BE2C (cell line): ENCODE measurements at regions not wholly inside any gene's neighbourhood (a gene's known extent, or its start where the extent isn't known, plus 50 kb on each side); places are given as distances from the start of the nearest gene placed in this dataset.

Experiments
- DNase-seq: peaks from one replicate; pipeline ENCODE4 v3.0.0-alpha.2; 2020
- H3K27me3 ChIP-seq: fragments of 250-450 bp; sonication (Bioruptor Pico); 2 replicates; pipeline ENCODE4 v1.5.1; 2020; ENCODE audit warnings: mild to moderate bottlenecking
- H3K36me3 ChIP-seq: fragments of 250-450 bp; sonication (Bioruptor Pico); 2 replicates; pipeline ENCODE4 v1.5.1; 2020; ENCODE audit warnings: mild to moderate bottlenecking
- H3K4me1 ChIP-seq: fragments of 250-450 bp; sonication (Bioruptor Pico); 2 replicates; pipeline ENCODE4 v1.5.1; 2020
- H3K4me3 ChIP-seq: 2 replicates; pipeline ENCODE4 v1.5.1; 2011; ENCODE audit warnings: low read depth, low read length
- H3K9me3 ChIP-seq: fragments of 250-450 bp; sonication (Bioruptor Pico); 2 replicates; pipeline ENCODE4 v1.5.1; 2020
- TF ChIP-seq, protein P1 (sequence below): IDR thresholded peaks from 2 replicates; pipeline ENCODE4 v1.5.1; 2012; ENCODE audit warnings: mild to moderate bottlenecking, low read depth, low read length

DNA sequence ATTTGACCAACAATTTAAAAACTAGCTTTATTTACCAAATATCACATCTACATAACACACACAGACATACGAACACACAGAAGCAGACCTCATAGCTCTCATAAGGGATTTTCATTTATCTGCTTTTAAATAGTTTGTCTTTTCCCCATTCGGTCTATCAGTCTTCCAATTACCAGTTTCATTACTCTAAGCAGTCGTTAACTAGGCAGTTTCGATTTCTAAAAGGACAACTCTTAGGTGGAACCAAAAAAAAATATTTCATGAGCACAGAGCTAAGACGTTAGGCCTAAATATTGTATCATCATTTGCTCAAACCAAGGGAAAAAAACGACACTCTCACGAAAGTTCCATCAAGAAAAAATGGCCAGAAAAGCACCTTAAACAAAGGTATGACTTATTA is 228.4 kb downstream of the SPANXN1 start:
- H3K27me3 ChIP-seq, result no peaks in the 10 kb centered on the region

DNA sequence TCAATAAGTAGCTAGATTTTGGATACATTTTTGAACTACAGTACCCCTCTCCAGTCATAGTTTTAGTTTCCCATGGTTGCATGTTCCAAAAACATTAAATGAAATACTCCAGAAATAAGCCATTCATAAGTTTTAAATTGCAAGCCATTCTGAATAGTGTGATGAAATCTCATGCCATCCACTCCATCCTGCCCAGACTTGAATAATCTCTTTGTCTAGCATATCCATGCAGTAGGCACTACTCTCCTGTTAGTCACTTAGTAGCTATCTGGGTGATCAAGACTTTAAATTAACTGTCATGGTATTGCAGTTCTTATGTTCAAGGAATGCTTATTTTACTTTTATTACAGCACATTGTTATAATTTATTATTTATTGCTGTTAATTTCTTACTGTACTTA is 237.4 kb downstream of the SPANXN1 start:
- H3K27me3 ChIP-seq, result no peaks in the 10 kb centered on the region
- H3K9me3 ChIP-seq, result no peaks in the 10 kb centered on the region
- no peak for DNase-seq
- H3K4me3 ChIP-seq, result no peak overlapping the region
- H3K4me1 ChIP-seq, result no peaks in the 10 kb centered on the region
- no peaks in the 10 kb centered on the region for H3K36me3 ChIP-seq
- TF ChIP-seq, protein P1, sequence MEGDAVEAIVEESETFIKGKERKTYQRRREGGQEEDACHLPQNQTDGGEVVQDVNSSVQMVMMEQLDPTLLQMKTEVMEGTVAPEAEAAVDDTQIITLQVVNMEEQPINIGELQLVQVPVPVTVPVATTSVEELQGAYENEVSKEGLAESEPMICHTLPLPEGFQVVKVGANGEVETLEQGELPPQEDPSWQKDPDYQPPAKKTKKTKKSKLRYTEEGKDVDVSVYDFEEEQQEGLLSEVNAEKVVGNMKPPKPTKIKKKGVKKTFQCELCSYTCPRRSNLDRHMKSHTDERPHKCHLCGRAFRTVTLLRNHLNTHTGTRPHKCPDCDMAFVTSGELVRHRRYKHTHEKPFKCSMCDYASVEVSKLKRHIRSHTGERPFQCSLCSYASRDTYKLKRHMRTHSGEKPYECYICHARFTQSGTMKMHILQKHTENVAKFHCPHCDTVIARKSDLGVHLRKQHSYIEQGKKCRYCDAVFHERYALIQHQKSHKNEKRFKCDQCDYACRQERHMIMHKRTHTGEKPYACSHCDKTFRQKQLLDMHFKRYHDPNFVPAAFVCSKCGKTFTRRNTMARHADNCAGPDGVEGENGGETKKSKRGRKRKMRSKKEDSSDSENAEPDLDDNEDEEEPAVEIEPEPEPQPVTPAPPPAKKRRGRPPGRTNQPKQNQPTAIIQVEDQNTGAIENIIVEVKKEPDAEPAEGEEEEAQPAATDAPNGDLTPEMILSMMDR, result no peak

More for the DNA sequence above, 228.4 kb downstream of the SPANXN1 start:
- no peak for DNase-seq
- Histone ChIP-seq H3K9me3 (no peaks in the 10 kb centered on the region), H3K36me3 (no peaks in the 10 kb centered on the region), H3K4me1 (no peaks in the 10 kb centered on the region), H3K4me3 (no peak overlapping the region)
- TF ChIP-seq, protein P1, result no peak

DNA sequence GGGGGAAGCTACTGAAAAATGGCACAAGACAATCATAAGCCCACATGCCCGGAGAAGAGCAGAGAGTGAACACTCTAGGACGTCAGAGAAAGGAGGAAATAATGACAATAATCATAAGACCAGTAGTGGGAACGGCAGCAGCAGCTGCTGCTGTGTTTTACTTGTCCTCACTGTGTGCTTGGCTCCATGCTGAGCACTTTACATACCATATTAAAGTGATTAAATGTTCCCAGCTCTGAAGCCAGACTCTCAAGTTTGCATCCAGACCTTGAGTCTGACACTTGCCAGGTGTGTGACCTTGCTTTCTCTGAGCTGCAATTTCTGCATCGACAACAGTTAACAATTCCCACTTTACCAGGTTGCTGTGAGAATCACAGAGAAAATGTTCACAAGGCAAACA is 255.4 kb downstream of the SPANXN1 start:
- Histone ChIP-seq H3K4me3 (no peak overlapping the region), H3K9me3 (no peaks in the 10 kb centered on the region)

DNA sequence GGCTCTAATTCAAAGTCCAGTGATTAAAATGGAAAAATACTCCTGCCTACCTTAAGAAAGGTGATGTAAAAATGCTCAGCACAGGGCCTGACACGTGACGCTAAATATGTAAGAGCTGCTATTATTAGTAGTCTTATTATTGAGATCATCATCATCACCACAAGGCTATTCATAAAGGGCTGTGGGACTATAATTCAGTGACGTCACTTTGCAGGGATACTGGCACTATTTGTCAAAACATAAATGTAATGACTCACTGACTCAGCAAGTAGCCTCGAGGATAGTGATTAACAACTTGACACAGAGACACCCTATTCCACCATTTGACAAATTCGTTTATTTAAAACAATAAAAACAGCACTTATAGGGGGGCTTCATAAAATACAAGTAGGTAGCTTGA is 258.9 kb downstream of the SPANXN1 start:
- H3K4me1 ChIP-seq, result no peaks in the 10 kb centered on the region
- H3K36me3 ChIP-seq, result no peaks in the 10 kb centered on the region
- DNase-seq, result no peak
- H3K9me3 ChIP-seq, result no peaks in the 10 kb centered on the region
- TF ChIP-seq, protein P1, result no peak
- no peaks in the 10 kb centered on the region for H3K27me3 ChIP-seq
- H3K4me3 ChIP-seq, result no peak overlapping the region

More for the DNA sequence above, 255.4 kb downstream of the SPANXN1 start:
- TF ChIP-seq, protein P1, result no peak
- DNase-seq, result no peak
- Histone ChIP-seq H3K4me1 (no peaks in the 10 kb centered on the region), H3K36me3 (no peaks in the 10 kb centered on the region), H3K27me3 (no peaks in the 10 kb centered on the region)

DNA sequence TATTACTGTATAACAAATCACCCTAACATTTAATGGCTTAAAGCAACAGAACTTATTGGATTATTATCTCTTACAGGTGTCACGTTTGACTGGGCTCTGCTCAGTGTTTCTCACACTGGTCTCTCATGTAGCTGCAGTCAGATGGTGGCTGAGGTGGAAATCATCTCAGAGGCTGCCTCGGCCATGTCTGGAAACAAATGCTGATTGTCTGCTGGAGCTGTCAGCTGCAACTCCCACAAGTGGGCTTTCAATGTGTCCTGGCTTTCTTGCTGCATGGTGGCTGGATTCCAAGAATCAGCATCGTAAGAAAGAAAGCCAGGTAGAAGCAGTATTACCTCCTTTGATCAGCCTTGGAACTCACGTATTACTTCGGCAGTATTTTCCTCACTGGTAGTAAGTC is 277.6 kb downstream of the SPANXN1 start:
- TF ChIP-seq, protein P1, result no peak
- Histone ChIP-seq H3K36me3 (no peaks in the 10 kb centered on the region), H3K27me3 (no peaks in the 10 kb centered on the region), H3K4me1 (no peaks in the 10 kb centered on the region), H3K4me3 (no peak overlapping the region), H3K9me3 (no peaks in the 10 kb centered on the region)
- DNase-seq, result no peak

DNA sequence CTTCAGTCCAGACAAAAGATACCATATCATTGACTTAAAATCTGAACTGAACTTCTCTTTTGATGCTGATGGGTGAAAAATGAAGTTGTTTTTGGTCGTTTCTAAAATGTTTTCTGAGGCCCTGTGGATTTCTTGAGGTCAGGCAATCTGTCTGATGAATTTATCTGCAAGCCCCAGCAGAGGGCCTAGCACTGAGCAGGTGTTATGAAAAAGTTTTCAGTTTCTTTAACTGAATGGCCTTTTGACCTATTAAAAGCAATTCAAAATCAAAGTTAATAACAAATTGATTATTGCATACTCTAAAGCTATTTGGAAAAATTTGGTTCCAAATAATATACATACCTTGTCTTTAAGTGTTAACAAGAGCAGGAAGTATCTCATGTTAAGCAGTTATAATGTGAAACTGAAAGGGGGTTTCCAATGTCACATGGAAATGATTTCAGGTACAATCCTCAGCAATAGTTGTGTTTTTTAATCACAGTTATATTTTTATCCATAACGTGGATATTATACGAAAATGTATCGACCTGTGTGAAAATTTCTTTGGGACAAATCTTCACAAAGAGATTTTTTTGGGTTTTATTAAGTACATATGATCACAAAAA is 285.0 kb downstream of the SPANXN1 start:
- no peaks in the 10 kb centered on the region for H3K36me3 ChIP-seq
- H3K4me1 ChIP-seq, result no peaks in the 10 kb centered on the region
- TF ChIP-seq, protein P1, result no peak
- H3K9me3 ChIP-seq, result no peaks in the 10 kb centered on the region
- no peak overlapping the region for H3K4me3 ChIP-seq
- DNase-seq, result no peak
- no peaks in the 10 kb centered on the region for H3K27me3 ChIP-seq
